Upper lobe of left lung (tissue), 4 donors: ENCODE measurements at regions not wholly inside any gene's neighbourhood (a gene's known extent, or its start where the extent isn't known, plus 50 kb on each side); places are given as distances from the start of the nearest gene placed in this dataset.

ENCODE experiments used
- EP300 ChIP-seq, 4 donors: sonication (generic); formaldehyde crosslinking; IDR thresholded peaks; one replicate each; pipeline ENCODE4 v1.5.1; 2017; ENCODE audit warnings: antibody characterized with exemption in 4 of 4, control low read depth in 2 of 4
- POLR2A ChIP-seq, 4 donors: fragments of 450-650 bp; IDR thresholded peaks; one replicate each; pipeline ENCODE4 v1.5.1; 2016 to 2017; ENCODE audit warnings: antibody characterized with exemption in 4 of 4, mild to moderate bottlenecking in 2 of 4
- POLR2AphosphoS5 ChIP-seq, 2 donors: sonication (generic); formaldehyde crosslinking; IDR thresholded peaks; one replicate each; pipeline ENCODE4 v1.5.1; 2017; ENCODE audit warnings: antibody characterized with exemption in 2 of 2
- TF ChIP-seq, protein P1 (sequence below), 6 experiments: fragments of 450-650 bp in 4 of 6; fragments of 200-600 bp in 2 of 6; sonication (generic) in 2 of 6; IDR thresholded peaks; one replicate each; pipeline ENCODE4 v1.5.1; 2016 to 2019; ENCODE audit warnings: antibody characterized with exemption in 6 of 6

DNA sequence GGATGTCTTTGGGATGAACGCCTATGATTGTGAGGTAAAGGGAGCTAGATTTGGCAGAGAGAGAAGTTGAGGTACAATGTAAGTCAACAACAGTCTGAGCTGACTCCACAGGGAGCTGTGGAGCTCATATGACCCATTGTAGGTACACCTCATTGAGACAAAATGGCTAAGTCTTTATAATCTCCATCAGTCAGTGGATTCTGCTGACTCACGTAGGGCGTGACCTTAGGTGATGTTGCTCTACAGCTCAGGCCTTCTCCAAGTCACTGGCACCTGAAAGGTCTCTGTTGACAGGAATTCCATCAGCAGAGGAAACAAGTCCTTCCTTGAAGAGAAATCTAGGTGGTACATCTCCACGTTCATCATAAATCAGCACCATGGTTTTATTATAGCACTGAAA, 118.2 kb upstream of the PRR16 start:
- TF ChIP-seq, protein P1, sequence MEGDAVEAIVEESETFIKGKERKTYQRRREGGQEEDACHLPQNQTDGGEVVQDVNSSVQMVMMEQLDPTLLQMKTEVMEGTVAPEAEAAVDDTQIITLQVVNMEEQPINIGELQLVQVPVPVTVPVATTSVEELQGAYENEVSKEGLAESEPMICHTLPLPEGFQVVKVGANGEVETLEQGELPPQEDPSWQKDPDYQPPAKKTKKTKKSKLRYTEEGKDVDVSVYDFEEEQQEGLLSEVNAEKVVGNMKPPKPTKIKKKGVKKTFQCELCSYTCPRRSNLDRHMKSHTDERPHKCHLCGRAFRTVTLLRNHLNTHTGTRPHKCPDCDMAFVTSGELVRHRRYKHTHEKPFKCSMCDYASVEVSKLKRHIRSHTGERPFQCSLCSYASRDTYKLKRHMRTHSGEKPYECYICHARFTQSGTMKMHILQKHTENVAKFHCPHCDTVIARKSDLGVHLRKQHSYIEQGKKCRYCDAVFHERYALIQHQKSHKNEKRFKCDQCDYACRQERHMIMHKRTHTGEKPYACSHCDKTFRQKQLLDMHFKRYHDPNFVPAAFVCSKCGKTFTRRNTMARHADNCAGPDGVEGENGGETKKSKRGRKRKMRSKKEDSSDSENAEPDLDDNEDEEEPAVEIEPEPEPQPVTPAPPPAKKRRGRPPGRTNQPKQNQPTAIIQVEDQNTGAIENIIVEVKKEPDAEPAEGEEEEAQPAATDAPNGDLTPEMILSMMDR (IDR thresholded peaks at IDR 0.05) = no peak
- TF ChIP-seq POLR2A (IDR thresholded peaks at IDR 0.05) (no peak), POLR2AphosphoS5 (IDR thresholded peaks at IDR 0.05) (no peak), EP300 (IDR thresholded peaks at IDR 0.05) (no peak)
